ENCODE measurements at regions not wholly inside any gene's neighbourhood (a gene's known extent, or its start where the extent isn't known, plus 50 kb on each side); places are given as distances from the start of the nearest gene placed in this dataset.

GRCh38 chr12:27192118-27192802, 51.8 kb upstream of the STK38L start:
- Histone ChIP-seq H2AFZ (ENCODE audit: low read depth, low read length) (no peak overlapping the region), H3K4me2 (ENCODE audit: insufficient read depth, low read length) (no peak overlapping the region), H3K9me1 (ENCODE audit: control insufficient read depth, insufficient read depth, low read length) (no peaks in the 10 kb centered on the region), H3K27ac (ENCODE audit: extremely low read depth, low read depth, low read length) (no peak overlapping the region), H3K79me2 (ENCODE audit: control insufficient read depth, insufficient read depth, low read length) (no peaks in the 10 kb centered on the region), H3K36me3 (ENCODE audit: control insufficient read depth, insufficient read depth, low read length) (no peaks in the 10 kb centered on the region), H3K4me1 (replicated peaks in 1 of 2; ENCODE audit: control insufficient read depth in 2 of 2, insufficient read depth in 2 of 2, low read length in 2 of 2) (no peaks in the 10 kb centered on the region), H3K27me3 (ENCODE audit: control insufficient read depth in 2 of 2, insufficient read depth in 2 of 2, low read length in 2 of 2) (peaks cover 0 to 4% of the 10 kb centered on the region in 2 experiments; a peak in 3 of 5 replicates), H4K20me1 (replicated peaks; ENCODE audit: control insufficient read depth, insufficient read depth, low read length) (no peaks in the 10 kb centered on the region), H3K4me3 (no peak overlapping the region), H3K9ac (ENCODE audit: insufficient read depth in 1 of 2, low read depth in 2 of 2, low read length in 2 of 2) (no peak overlapping the region), H3K9me3 (replicated peaks; ENCODE audit: control insufficient read depth, insufficient read depth, low read depth, low read length) (no peaks in the 10 kb centered on the region)
- no peak for FAIRE-seq
- in situ Hi-C loops (cut with MboI), result no loop called here
- ChIA-PET CTCF (ENCODE audit: low intra/inter-chr PET ratio) (no interaction called here), POLR2A (interaction anchor here (0.6 to 1.0 kb wide), 2 partner anchors 13 to 321 kb away, joined by 3 read pairs; no protein-coding TSS in a partner anchor)
- BruUV-seq (replicated peaks), result no TSS peak
- no peak for ATAC-seq
- intact Hi-C loops (cut with micrococcal nuclease), result no loop called here
- 0% methylated on average over 5 of the region's 5 CpGs for WGBS (ENCODE audit: insufficient coverage, low coverage, missing lambda C conversion rate)
- DNase-seq (ENCODE audit: extremely low read depth in 1 of 4, low spot score in 3 of 4), result no peak
- TF ChIP-seq CHAMP1 (IDR thresholded peaks at IDR 0.05) (no peak), MTA1 (IDR thresholded peaks at IDR 0.05; ENCODE audit: borderline replicate concordance) (no peak), ZNF830 (CRISPR knock-in tag; IDR thresholded peaks at IDR 0.05) (no peak), ARID1B (IDR thresholded peaks at IDR 0.05) (no peak), NBN (IDR thresholded peaks at IDR 0.05; ENCODE audit: low read depth) (no peak), TCF7L2 (IDR thresholded peaks at IDR 0.05; ENCODE audit: low read depth, low read length) (no peak), ELK1 (CRISPR knock-in tag; IDR thresholded peaks at IDR 0.05) (no peak), FOXM1 (IDR thresholded peaks at IDR 0.05; ENCODE audit: low read depth) (no peak), FOXM1 (CRISPR knock-in tag; IDR thresholded peaks at IDR 0.05; ENCODE audit: low read depth) (no peak), ZNF347 (CRISPR knock-in tag; IDR thresholded peaks at IDR 0.05; ENCODE audit: low read depth) (no peak), ZNF436 (CRISPR knock-in tag; IDR thresholded peaks at IDR 0.05) (no peak)
- TF ChIP-seq, protein P1, sequence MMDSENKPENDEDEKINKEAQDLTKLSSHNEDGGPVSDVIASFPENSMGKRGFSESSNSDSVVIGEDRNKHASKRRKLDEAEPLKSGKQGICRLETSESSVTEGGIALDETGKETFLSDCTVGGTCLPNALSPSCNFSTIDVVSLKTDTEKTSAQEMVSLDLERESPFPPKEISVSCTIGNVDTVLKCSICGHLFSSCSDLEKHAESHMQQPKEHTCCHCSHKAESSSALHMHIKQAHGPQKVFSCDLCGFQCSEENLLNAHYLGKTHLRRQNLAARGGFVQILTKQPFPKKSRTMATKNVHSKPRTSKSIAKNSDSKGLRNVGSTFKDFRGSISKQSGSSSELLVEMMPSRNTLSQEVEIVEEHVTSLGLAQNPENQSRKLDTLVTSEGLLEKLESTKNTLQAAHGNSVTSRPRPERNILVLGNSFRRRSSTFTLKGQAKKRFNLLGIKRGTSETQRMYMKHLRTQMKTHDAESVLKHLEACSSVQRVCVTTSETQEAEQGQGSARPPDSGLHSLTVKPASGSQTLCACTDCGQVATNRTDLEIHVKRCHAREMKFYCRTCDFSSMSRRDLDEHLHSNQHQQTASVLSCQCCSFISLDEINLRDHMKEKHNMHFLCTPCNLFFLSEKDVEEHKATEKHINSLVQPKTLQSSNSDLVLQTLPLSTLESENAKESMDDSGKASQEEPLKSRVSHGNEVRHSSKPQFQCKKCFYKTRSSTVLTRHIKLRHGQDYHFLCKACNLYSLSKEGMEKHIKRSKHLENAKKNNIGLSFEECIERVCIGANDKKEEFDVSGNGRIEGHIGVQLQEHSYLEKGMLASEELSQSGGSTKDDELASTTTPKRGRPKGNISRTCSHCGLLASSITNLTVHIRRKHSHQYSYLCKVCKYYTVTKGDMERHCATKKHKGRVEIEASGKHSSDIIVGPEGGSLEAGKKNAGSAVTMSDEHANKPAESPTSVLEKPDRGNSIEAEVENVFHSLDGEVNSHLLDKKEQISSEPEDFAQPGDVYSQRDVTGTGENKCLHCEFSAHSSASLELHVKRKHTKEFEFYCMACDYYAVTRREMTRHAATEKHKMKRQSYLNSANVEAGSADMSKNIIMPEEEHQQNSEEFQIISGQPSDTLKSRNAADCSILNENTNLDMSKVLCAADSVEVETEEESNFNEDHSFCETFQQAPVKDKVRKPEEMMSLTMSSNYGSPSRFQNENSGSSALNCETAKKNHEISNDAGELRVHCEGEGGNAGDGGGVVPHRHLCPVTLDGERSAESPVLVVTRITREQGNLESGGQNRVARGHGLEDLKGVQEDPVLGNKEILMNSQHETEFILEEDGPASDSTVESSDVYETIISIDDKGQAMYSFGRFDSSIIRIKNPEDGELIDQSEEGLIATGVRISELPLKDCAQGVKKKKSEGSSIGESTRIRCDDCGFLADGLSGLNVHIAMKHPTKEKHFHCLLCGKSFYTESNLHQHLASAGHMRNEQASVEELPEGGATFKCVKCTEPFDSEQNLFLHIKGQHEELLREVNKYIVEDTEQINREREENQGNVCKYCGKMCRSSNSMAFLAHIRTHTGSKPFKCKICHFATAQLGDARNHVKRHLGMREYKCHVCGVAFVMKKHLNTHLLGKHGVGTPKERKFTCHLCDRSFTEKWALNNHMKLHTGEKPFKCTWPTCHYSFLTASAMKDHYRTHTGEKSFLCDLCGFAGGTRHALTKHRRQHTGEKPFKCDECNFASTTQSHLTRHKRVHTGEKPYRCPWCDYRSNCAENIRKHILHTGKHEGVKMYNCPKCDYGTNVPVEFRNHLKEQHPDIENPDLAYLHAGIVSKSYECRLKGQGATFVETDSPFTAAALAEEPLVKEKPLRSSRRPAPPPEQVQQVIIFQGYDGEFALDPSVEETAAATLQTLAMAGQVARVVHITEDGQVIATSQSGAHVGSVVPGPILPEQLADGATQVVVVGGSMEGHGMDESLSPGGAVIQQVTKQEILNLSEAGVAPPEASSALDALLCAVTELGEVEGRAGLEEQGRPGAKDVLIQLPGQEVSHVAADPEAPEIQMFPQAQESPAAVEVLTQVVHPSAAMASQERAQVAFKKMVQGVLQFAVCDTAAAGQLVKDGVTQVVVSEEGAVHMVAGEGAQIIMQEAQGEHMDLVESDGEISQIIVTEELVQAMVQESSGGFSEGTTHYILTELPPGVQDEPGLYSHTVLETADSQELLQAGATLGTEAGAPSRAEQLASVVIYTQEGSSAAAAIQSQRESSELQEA (IDR thresholded peaks at IDR 0.05; ENCODE audit: low read depth), result no peak
